Kidney epithelial cell (primary cell): ENCODE measurements at regions not wholly inside any gene's neighbourhood (a gene's known extent, or its start where the extent isn't known, plus 50 kb on each side); places are given as distances from the start of the nearest gene placed in this dataset.

Source experiments
- DNase-seq: peaks from one replicate; pipeline ENCODE4 v3.0.0-alpha.2; 2010; ENCODE audit warnings: low read depth
- H3K27me3 ChIP-seq: 2 replicates; pipeline ENCODE4 v1.6.0; 2011; ENCODE audit warnings: low read length; ENCODE audit not compliant: control insufficient read depth, insufficient read depth
- H3K36me3 ChIP-seq: 2 replicates; pipeline ENCODE4 v1.5.1; 2011; ENCODE audit warnings: low read length; ENCODE audit not compliant: control insufficient read depth, insufficient read depth
- H3K4me3 ChIP-seq: 2 replicates; pipeline ENCODE4 v1.5.1; 2011; ENCODE audit warnings: low read depth, mild to moderate bottlenecking, control low read depth, low read length
- TF ChIP-seq, protein P1 (sequence below): IDR thresholded peaks from 2 replicates; pipeline ENCODE4 v1.5.1; 2011; ENCODE audit warnings: mild to moderate bottlenecking, moderate library complexity, low read length, control low read depth, inconsistent platforms; ENCODE audit not compliant: insufficient read depth, poor library complexity, severe bottlenecking

GRCh38 chr4:10302096-10302495, 155.1 kb downstream of the ZNF518B start:
- TF ChIP-seq, protein P1, sequence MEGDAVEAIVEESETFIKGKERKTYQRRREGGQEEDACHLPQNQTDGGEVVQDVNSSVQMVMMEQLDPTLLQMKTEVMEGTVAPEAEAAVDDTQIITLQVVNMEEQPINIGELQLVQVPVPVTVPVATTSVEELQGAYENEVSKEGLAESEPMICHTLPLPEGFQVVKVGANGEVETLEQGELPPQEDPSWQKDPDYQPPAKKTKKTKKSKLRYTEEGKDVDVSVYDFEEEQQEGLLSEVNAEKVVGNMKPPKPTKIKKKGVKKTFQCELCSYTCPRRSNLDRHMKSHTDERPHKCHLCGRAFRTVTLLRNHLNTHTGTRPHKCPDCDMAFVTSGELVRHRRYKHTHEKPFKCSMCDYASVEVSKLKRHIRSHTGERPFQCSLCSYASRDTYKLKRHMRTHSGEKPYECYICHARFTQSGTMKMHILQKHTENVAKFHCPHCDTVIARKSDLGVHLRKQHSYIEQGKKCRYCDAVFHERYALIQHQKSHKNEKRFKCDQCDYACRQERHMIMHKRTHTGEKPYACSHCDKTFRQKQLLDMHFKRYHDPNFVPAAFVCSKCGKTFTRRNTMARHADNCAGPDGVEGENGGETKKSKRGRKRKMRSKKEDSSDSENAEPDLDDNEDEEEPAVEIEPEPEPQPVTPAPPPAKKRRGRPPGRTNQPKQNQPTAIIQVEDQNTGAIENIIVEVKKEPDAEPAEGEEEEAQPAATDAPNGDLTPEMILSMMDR = no peak
- Histone ChIP-seq H3K4me3 (no peak overlapping the region), H3K27me3 (no peaks in the 10 kb centered on the region), H3K36me3 (no peaks in the 10 kb centered on the region)
- no peak for DNase-seq

GRCh38 chr4:10299601-10300000, 157.6 kb downstream of the ZNF518B start:
- Histone ChIP-seq H3K27me3 (no peaks in the 10 kb centered on the region), H3K4me3 (no peak overlapping the region), H3K36me3 (no peaks in the 10 kb centered on the region)
- no peak for DNase-seq
- TF ChIP-seq, protein P1 = no peak

DNA sequence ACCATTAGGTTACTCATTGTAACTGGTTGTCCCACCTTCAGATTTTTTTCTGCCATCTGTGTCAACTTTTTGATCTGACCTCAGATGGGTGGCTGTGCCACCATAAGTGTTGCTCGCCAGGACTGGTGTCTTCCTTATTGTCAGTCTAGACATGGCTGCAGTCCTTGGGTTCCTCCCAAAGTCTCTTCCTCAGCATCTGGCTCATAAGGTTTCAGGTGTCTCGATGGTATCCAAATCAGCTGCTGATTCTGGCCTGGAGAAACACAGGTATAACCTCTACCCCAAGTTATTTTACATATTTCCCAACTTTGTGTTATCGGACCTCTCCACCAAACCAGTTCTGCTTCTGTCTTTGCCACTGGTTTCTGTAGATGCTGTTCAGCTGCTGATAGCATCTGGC, 158.5 kb downstream of the ZNF518B start:
- Histone ChIP-seq H3K4me3 (no peak overlapping the region), H3K36me3 (no peaks in the 10 kb centered on the region), H3K27me3 (no peaks in the 10 kb centered on the region)
- no peak for DNase-seq
- TF ChIP-seq, protein P1 = no peak

DNA sequence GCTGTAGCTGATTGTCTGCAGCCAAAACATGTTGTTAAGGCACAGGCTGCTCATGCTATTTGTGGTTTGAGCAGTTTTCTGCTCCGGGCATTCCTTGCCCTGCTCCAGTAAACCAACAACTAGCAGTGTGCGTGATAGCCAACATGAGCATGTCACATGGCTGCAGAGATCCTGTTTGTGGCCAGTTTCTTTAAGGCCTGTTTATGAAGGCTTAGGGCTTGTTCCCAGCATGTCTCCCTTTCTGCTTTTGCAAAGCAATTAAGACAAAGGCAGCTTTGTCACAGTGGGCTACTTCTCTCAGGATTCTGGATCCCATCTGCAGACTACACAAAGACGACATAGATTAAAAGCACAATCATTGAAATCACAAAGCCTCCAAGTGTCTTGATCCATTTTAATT, 160.5 kb downstream of the ZNF518B start:
- H3K4me3 ChIP-seq = no peak overlapping the region
- TF ChIP-seq, protein P1 = no peak
- no peak for DNase-seq

DNA sequence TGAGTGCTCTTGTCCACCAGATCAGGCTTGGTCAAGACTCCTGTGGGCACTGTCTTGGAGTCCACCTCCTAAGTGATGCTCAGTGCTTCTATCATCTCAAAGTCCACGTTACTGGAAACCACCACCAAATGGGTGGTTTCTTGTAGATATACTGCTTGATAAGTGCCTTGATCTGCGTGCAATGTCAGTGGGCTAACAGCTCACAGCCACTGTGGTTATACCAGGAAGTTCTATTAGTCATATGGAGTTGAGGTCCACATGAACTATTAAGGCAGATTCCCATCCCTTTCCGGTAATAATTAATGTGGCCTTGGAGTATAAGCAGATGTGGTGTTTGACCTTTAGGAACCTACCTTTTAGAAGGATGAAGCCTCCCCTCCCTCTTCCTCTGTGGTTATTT, 161.9 kb downstream of the ZNF518B start:
- Histone ChIP-seq H3K27me3 (no peaks in the 10 kb centered on the region), H3K4me3 (no peak overlapping the region), H3K36me3 (no peaks in the 10 kb centered on the region)
- TF ChIP-seq, protein P1 = no peak
- no peak for DNase-seq

More for the DNA sequence above, 160.5 kb downstream of the ZNF518B start:
- Histone ChIP-seq H3K27me3 (no peaks in the 10 kb centered on the region), H3K36me3 (no peaks in the 10 kb centered on the region)

GRCh38 chr4:10289538-10289906, 167.7 kb downstream of the ZNF518B start:
- TF ChIP-seq, protein P1 = no peak
- no peak overlapping the region for H3K4me3 ChIP-seq
- no peaks in the 10 kb centered on the region for H3K36me3 ChIP-seq
- H3K27me3 ChIP-seq = no peaks in the 10 kb centered on the region
- DNase-seq = no peak
